NCI-H82 treated with DMSO at 0.1 percent for 48 hours (cell line): ENCODE measurements at regions not wholly inside any gene's neighbourhood (a gene's known extent, or its start where the extent isn't known, plus 50 kb on each side); places are given as distances from the start of the nearest gene placed in this dataset.

Experiments
- DNase-seq: peaks from one replicate; lab custom pipeline; 2025; ENCODE audit not compliant: unreplicated experiment; lab: John Stamatoyannopoulos, UW

DNA sequence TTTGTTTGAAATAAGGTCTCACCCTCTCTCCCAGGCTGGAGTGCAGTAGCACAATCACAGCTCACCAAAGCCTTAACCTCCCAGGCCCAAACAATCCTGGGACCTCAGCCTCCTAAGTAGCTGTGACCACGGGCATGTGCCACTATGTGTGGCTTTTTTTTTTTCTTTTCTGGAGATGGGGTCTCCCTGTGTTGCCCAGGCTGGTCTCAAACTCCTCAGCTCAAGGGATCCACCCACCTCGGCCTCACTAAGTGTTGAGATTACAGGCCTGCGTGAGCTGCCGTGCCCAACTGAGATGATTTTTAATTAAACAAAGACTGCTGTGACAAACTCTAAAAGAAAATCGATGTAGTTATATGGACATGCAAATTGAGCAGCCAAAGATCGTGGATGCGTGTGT is 768.4 kb upstream of the ADGRL2 start:
- no peak for DNase-seq

DNA sequence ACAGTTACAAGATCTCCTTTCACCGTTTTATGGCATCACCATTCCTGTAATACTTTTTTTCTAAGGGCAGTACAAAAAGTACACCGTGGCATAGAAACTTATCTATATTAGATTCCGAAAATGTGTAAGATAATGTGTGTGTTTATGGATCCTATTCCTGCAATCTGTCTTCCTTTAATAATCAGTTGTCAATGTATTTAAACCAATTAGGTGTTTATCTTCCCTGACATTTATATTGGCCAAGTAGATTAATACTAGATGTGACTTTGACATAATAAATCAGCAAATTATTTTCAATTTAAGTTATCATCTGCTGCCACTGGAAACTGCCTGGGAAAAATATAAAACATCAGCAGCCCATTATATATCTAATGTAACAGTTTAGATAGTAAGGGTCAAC is 770.3 kb upstream of the ADGRL2 start:
- no peak for DNase-seq

DNA sequence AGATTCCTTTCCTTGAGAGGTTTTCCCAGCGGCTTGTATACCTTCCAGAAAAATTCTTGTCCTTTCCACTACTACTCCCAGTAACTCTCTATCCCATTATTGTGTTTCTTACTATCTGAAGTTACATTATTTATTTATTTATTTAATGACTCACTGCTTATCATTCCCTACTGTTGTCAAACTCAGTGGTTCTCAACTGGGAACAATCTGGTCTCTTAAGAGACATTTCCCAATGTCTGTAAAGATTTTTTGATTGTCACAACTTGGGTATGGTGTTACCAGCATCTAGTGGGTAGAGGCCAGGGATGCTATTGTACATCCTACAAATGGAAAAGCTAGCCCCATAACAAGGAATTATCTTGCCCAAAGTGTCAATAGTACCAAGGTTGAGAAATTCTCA is 771.5 kb upstream of the ADGRL2 start:
- no peak for DNase-seq

DNA sequence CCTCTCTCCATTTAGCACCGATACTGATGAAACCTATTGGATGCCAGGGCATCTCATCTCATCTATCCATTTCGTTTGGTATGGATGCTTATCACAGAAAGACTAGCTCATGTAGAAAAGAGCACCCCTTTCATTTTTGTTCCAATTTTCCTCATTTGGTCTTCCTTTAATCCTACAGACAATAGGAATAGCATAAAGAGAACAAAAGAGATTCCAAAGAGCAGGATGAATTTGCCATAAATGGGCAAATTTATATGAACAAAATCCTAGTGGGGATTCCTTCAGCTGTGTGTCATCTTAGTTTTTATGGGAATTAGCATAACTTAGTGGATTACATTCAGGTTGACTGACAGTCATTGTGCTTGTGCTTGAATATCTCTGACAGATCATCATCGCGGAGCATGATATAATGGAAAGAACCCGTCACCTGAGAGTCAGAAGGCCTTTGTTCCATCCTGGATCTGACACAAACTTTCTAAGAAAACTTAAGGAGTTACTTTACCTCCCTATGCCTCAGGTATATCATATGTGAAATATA is 777.5 kb upstream of the ADGRL2 start:
- DNase-seq = no peak

DNA sequence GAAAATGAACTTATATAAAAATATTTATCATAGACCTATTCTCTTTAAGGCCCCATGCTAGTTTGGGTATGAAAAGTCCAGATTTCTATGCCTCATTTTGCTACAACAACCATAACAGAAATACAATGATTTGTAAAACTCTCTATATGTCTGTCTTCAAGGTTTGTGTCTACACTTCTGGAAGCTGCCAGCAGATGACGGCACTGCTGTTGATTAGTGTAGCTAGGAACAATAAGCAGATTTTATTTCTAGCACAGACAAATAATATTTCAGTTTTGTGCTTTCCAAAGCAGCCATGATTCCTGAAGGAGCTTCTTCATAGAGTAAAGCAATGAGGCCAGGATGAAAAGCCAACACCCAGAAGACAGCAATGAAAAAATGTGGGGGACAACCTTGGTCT is 779.6 kb upstream of the ADGRL2 start:
- no peak for DNase-seq

DNA sequence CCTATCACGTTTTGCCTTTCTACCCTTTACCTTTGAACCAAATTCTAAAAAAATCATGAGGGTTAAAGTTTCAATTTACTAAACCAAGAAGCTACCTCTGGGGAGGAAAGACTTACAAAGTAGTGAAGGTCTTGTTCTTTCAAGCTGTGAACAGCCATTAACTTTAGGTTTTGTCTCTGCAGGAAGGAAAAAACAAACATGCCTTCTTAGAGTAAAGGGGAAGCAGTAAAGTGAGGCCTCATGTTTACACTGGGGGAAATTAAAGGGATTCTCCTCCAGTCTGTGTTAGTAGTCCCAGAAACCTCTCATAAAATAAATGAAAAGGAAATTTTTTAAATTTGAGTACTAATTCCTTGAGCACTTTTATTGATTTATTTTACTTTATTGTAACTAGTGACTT is 780.2 kb upstream of the ADGRL2 start:
- DNase-seq = no peak

DNA sequence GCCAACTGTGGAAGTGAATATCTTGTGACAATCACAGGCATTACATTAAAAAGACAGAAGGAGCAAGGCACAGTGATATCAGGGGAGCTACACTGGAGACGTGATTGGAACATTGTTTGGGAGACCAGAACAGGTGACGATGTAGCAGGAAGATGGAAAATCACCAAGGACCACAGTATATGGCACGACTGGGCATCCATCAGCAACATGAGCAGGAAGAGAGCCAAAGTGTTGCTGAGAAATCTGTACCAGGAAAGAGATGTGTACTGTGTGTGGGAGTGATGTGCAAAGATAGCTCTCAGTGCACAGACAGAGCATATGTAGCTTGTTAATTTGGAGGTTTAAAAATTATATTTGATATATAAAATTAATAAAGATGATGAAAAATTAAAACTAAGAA is 790.6 kb upstream of the ADGRL2 start:
- DNase-seq = no peak

DNA sequence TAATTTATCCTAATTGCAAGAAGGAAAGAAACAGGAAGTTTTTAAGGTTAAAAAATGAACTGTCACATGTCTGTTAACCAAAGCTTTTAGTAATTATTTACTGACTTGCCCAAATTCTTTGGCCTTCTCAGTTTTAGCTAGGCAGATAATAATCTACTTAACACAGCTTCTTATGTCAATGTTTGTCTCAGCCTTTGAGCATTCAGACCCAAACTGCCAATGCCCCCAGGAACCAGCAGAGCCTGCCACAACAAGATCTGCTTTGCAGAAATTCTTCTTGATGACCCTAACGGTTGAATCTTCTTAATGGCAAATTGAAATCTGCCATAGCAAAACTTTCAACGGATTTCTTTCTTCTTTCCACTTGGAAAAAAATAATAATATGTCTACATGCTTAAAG is 792.4 kb upstream of the ADGRL2 start:
- DNase-seq = no peak

DNA sequence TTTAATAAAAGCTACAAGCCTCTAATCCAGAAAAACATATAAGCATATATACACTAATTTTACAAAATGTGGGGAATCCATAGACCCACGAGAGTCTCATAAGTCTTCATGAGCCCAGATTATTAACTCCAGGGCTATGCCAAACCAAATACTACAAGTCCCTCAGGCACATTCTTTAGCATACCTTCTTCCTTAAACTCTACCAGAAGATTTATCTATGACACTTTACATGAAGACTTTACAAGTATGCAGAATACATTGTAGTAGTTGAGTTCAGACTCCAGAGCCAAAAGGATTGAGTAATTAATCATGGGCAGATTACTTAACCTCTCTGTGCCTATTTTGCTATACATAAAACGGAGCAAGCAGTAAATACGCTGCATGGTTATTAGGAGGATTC is 793.7 kb upstream of the ADGRL2 start:
- DNase-seq = no peak

DNA sequence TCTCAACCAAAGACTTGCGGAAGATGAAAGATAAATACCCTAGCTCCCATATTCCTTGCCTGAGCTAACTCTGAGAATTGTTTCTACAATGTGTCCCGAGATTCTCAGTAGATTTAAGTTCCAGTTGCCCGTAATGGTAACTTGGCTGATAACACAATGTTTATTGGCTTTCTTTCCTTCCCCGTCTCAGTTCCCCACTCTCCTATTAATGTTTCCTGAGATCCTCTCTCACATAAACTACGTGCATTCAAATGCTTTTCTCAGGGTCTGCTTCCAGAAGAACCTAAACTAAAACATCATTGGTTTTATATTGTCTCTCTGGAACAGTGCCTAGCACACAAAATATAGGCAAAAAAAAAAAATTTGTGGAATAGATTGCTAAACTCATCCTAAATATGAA is 794.2 kb upstream of the ADGRL2 start:
- DNase-seq = no peak

DNA sequence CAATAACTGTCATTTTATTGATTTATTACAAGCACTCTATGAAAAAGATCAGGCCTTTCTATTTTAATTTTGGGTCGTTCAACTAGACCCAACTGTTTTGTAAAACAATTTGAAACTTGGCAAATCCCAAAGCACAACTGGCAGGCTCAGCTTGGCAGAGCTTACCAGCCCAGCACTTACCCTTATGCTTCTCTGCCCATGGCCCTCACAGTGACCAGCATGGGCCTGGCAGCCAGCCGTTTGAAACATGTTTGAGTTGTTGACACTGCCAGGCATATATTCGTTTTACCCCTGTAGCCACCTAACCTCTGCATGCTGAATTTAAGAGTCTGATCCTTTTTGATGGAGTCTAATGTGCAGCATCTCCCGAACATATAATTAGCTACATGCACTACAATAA is 796.7 kb upstream of the ADGRL2 start:
- no peak for DNase-seq

DNA sequence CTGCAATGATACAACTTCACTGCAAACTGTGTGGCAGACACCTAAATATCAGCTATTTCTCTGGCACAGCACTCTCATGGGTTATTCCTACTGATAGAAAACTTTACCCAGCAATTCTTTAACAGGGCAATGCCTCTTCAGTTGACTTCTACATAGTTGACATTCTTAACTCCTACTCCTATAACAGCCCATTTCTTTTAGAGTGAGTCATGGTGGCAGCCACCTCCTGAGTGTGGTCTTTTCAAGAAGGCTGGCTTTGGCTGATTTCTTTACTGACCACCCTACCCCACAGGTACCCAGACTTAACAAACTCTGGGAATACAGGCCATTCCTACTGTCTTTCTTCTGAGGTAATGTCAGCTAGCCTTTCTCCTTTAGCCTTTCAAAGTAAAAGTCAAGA is 805.8 kb upstream of the ADGRL2 start:
- no peak for DNase-seq

DNA sequence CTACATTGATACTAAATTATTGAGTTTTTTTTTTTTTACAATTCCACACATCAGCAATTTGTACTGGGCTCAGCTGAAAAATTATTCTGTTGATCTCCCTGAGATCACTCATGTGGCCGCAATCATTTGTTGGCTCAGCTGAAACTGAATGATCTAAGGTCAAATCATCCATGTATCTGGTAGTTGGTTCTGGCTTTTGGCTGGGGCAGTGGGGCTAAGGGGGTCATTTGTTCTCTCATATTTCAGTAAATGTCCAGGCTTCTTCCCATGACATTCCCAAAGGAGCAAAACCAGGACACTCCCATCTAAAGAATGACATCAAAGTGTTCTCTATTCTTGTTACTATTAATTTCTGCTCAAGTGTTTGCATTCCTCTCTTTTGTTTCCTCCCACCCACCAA is 806.7 kb upstream of the ADGRL2 start:
- no peak for DNase-seq

DNA sequence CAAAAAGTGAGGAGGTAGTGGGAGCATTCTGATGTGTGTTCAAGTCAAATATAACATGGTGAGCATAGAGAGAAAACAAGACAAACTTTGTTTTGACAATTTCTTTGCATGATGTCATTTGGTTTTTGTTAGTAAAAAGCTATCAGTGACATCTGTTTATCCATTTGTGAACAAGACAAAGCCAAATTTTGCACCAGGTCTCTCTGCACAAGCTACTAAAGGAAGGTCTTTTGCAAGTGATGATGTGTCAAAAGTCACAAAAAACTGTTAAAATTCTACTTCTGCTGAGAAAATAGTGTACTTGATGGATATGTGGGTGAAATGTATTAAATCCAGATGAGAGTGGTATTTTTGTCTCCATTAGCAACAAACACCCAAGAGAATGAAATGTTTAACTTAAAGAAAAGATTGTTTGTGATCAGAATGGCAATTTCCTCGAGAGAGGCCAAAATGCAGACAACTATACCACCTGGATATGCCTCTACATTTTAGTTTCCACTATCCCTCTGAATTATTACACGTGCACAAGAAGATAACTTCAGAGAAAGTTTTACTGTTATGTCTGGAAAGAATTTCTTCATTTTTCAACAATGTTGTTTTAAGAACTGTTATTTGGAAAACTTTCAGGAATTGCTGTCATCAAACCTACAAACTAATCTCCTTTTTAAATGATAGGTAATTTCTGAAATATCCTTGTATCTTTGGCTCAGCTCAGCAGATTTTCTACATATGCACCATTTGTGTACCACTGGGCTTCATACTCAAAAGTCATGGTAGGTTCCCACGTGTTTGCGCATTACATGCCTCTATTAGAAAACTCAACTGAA is 807.4 kb upstream of the ADGRL2 start:
- DNase-seq = no peak

DNA sequence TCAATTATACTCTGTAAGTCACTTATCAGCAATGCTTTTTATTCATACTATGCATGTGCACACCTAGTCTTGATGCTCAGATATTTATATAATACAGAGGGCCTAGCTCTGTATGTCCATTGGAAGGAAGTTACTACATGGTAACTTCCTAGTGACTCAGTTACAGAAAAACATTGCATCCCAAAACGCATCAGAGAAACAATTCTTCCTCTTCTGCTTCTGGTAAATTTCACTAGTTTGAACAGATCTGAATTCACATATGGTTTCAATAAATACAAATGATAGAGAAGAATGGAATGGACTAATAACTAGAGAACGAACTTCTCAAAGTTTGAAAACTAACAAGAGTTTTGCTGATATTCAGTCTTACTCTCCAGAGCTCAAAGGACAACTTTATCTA is 811.3 kb upstream of the ADGRL2 start:
- DNase-seq = no peak

DNA sequence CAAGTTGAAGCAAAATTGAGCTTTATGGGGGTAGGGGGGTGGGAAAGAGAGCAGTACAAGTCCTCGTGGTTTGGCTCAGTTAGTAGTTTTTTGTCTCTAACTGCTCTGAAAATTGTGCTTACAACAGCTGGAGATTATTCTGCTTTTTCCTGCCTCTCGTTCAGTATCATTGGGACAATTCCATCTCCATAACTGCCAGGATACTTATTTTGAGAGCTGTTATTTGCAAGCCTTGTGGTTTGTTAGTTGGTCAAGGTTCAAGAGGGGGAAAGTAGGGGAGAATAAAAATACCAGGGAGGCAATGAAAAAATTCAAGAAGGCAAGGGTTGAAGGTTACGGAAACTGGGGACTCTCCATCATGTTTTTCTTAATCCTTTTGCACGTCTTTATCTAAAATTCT is 811.8 kb upstream of the ADGRL2 start:
- no peak for DNase-seq

DNA sequence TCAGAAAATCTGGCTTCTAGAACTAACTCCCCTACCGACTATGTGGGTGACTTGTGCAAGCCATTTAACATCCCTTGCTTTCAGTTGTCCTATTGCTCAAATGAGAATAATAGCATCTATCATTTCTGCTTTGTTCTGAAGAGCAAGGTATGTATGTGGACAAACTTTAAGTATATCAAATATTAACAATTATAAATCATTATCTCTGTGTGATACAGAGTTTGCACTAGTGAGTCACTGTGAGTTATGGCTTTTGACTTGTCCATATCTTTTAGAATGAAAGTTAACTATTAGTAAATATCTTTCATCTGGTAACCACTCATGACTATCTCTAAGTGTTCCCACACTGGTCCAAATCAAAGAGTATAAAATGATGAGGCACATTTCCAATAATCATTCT is 812.9 kb upstream of the ADGRL2 start:
- DNase-seq = no peak

DNA sequence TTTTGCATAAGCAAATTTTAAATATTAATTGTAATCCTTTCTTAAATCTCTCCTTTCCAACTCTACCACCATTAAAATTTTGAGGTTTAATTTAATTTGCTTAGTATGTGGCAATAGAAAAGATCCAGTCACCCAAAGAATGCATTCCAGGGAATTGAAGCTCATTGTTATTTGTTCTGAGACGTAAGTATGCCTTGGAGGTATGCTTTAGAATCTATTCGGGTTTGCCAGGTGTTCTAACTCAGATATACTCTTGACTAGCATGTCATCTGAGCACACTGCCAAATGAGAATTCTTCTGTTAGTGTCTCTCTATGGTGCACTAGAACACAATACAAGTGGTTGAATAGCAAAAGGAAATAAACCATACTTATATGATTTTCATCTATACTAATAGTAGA is 813.6 kb upstream of the ADGRL2 start:
- no peak for DNase-seq

DNA sequence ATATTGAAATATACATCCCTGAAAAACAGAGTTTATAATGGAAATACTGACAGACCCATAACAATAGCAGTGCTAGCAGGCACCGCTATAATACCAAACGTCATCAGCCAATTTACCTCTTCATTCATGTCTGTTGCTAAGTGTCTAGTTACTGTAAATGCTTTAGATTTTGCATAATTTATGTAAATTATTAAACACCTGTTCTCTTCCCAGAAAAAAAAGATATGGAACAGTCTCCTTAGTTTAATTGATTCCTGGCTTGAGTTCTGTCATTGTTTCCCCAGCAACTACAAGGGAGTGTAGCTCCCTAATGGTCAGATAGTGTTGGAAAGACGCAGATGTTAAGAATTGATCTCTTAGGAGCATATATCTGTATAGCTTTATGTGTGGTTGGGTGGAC is 817.9 kb upstream of the ADGRL2 start:
- no peak for DNase-seq

DNA sequence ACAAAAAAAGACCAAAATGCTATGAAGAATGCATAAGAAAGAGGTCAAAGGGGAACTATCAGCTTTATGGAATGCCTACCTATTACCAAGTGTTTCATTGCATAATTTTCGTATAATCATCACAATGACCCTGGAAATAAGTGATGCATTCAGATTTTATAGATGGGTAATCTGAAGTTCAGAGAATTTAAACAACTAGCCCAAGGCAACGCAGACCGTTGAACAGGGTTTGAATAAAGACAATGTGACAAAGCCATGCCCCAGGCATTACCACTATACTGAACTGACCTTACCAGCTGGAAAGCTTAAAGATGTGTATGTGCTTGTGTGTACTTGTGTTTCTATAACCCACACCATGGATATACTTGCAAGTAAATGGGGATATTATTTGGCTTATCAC is 827.6 kb upstream of the ADGRL2 start:
- no peak for DNase-seq

DNA sequence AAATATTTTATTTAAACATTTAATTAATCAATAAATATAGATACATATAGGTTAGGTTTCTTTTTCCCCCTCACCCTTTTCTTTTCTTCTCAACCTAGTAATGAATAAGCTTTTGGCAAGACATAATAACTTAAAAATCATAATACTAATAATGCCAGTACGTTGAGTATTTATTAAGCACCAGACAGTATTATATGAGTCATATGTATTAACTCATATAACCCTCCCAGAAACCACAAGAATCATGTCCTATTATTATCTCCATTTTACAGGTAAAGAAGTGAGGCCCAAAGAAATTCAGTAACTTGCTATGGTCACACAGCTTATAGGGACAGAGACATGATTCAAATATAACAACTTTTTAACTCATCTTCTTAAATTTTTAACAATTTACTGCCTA is 834.5 kb upstream of the ADGRL2 start:
- no peak for DNase-seq

DNA sequence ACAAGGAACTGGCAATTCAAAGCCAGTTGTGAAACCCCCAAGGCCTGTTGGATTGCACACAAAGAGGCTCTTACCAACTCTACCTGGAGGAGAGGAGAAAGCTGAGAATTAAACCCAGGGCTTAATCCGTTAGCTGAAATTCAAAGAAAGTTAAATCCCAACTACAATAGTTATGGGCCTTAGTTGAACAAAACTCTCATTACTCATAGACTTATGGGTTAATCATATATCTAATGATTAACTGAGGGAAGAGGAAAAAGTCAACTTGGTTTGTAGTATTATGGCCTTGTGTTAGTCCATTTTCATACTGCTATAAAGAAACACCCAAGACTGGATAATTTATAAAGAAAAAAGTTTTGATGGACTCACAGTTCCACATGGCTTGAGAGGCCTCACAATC is 838.2 kb upstream of the ADGRL2 start:
- DNase-seq = no peak
